ENCODE measurements at regions not wholly inside any gene's neighbourhood (a gene's known extent, or its start where the extent isn't known, plus 50 kb on each side); places are given as distances from the start of the nearest gene placed in this dataset.

GRCh38 chr2:111689174-111689573, 194.8 kb downstream of the ANAPC1 start:
- Histone ChIP-seq H2BK15ac (ENCODE audit: low read depth, poor library complexity, severe bottlenecking) (no peak overlapping the region), H3K79me1 (replicated peaks; ENCODE audit: low read length, poor library complexity, severe bottlenecking) (no peaks in the 10 kb centered on the region), H2BK5ac (ENCODE audit: low read depth, low read length, poor library complexity, severe bottlenecking) (no peak overlapping the region), H2AFZ (ENCODE audit: low read depth, low read length) (no peak overlapping the region), H3K36me3 (ENCODE audit: control insufficient read depth in 1 of 2, insufficient read depth in 2 of 2, low read depth in 1 of 2, low read length in 2 of 2) (no peaks in the 10 kb centered on the region), H3K27me3 (ENCODE audit: control insufficient read depth in 1 of 2, insufficient read depth in 1 of 2, low read length in 2 of 2) (peaks cover 0 to 4% of the 10 kb centered on the region in 2 experiments), H4K8ac (ENCODE audit: low read length) (no peak overlapping the region), H3K4ac (ENCODE audit: low read depth in 1 of 2, low read length in 2 of 2) (no peak overlapping the region), H3K18ac (ENCODE audit: low read depth in 1 of 2, low read length in 2 of 2) (no peak overlapping the region), H2BK120ac (ENCODE audit: low read depth, low read length) (no peak overlapping the region), H3K14ac (ENCODE audit: low read length in 2 of 2) (no peak overlapping the region), H3K4me3 (ENCODE audit: insufficient read depth in 1 of 2, low read depth in 1 of 2, low read length in 2 of 2) (no peak overlapping the region), H3K9ac (ENCODE audit: low read length) (no peak overlapping the region), H3K4me1 (ENCODE audit: control insufficient read depth, insufficient read depth, low read depth, low read length) (no peaks in the 10 kb centered on the region), H3K27ac (ENCODE audit: low read length, poor library complexity, severe bottlenecking) (no peak overlapping the region), H4K91ac (ENCODE audit: low read length) (no peak overlapping the region), H3K4me2 (ENCODE audit: low read length, poor library complexity, severe bottlenecking) (no peak overlapping the region), H3K23ac (ENCODE audit: low read length in 2 of 2) (no peak overlapping the region), H2BK12ac (ENCODE audit: low read length in 2 of 2) (no peak overlapping the region), H3K9me3 (ENCODE audit: control insufficient read depth, low read length) (no peaks in the 10 kb centered on the region), H2AK5ac (ENCODE audit: low read length, severe bottlenecking) (no peak overlapping the region)
- no peak for DNase-seq

- Histone ChIP-seq H3K79me1 (replicated peaks; ENCODE audit: low read length, poor library complexity, severe bottlenecking) (no peaks in the 10 kb centered on the region), H3K27me3 (ENCODE audit: control insufficient read depth in 1 of 2, insufficient read depth in 1 of 2, low read length in 2 of 2) (peaks cover 0 to 4% of the 10 kb centered on the region in 2 experiments), H3K9me3 (ENCODE audit: control insufficient read depth, low read length) (no peaks in the 10 kb centered on the region), H2AFZ (ENCODE audit: low read depth, low read length) (no peak overlapping the region), H3K36me3 (ENCODE audit: control insufficient read depth in 1 of 2, insufficient read depth in 2 of 2, low read depth in 1 of 2, low read length in 2 of 2) (no peaks in the 10 kb centered on the region), H3K23ac (ENCODE audit: low read length in 2 of 2) (no peak overlapping the region), H4K8ac (ENCODE audit: low read length) (no peak overlapping the region), H3K14ac (ENCODE audit: low read length in 2 of 2) (no peak overlapping the region), H3K4ac (ENCODE audit: low read depth in 1 of 2, low read length in 2 of 2) (no peak overlapping the region), H3K4me1 (ENCODE audit: control insufficient read depth, insufficient read depth, low read depth, low read length) (no peaks in the 10 kb centered on the region), H2BK12ac (ENCODE audit: low read length in 2 of 2) (no peak overlapping the region), H3K9ac (ENCODE audit: low read length) (no peak overlapping the region), H3K4me2 (ENCODE audit: low read length, poor library complexity, severe bottlenecking) (no peak overlapping the region), H3K27ac (ENCODE audit: low read length, poor library complexity, severe bottlenecking) (no peak overlapping the region), H2BK120ac (ENCODE audit: low read depth, low read length) (no peak overlapping the region), H4K91ac (ENCODE audit: low read length) (no peak overlapping the region), H2BK5ac (ENCODE audit: low read depth, low read length, poor library complexity, severe bottlenecking) (no peak overlapping the region), H3K18ac (ENCODE audit: low read depth in 1 of 2, low read length in 2 of 2) (no peak overlapping the region), H3K4me3 (ENCODE audit: insufficient read depth in 1 of 2, low read depth in 1 of 2, low read length in 2 of 2) (no peak overlapping the region), H2AK5ac (ENCODE audit: low read length, severe bottlenecking) (no peak overlapping the region), H2BK15ac (ENCODE audit: low read depth, poor library complexity, severe bottlenecking) (no peak overlapping the region)
- WGBS, result 97% methylated on average over 3 of the region's 5 CpGs
- DNase-seq, result no peak
These were observed 194.1 kb downstream of the ANAPC1 start for GRCh38 chr2:111689941-111690340.

- no peak overlapping the region for H3K9ac ChIP-seq (ENCODE audit: low read length)
- H3K27me3 ChIP-seq (ENCODE audit: control insufficient read depth in 1 of 2, insufficient read depth in 1 of 2, low read length in 2 of 2), result peaks cover 0 to 4% of the 10 kb centered on the region in 2 experiments
- peaks cover 4% of the 10 kb centered on the region for H3K9me3 ChIP-seq (ENCODE audit: control insufficient read depth, low read length)
- H2AK5ac ChIP-seq (ENCODE audit: low read length, severe bottlenecking), result no peak overlapping the region
- H3K14ac ChIP-seq (ENCODE audit: low read length in 2 of 2), result no peak overlapping the region
- no peaks in the 10 kb centered on the region for H3K79me1 ChIP-seq (replicated peaks; ENCODE audit: low read length, poor library complexity, severe bottlenecking)
- H3K23ac ChIP-seq (ENCODE audit: low read length in 2 of 2), result no peak overlapping the region
- no peak overlapping the region for H2BK12ac ChIP-seq (ENCODE audit: low read length in 2 of 2)
- H3K27ac ChIP-seq (ENCODE audit: low read length, poor library complexity, severe bottlenecking), result no peak overlapping the region
- no peak overlapping the region for H2BK5ac ChIP-seq (ENCODE audit: low read depth, low read length, poor library complexity, severe bottlenecking)
- H3K4me3 ChIP-seq (ENCODE audit: insufficient read depth in 1 of 2, low read depth in 1 of 2, low read length in 2 of 2), result no peak overlapping the region
- DNase-seq, result no peak
- no peaks in the 10 kb centered on the region for H3K4me1 ChIP-seq (ENCODE audit: control insufficient read depth, insufficient read depth, low read depth, low read length)
- H3K18ac ChIP-seq (ENCODE audit: low read depth in 1 of 2, low read length in 2 of 2), result no peak overlapping the region
- no peak overlapping the region for H2BK15ac ChIP-seq (ENCODE audit: low read depth, poor library complexity, severe bottlenecking)
- H4K8ac ChIP-seq (ENCODE audit: low read length), result no peak overlapping the region
- H3K4me2 ChIP-seq (ENCODE audit: low read length, poor library complexity, severe bottlenecking), result no peak overlapping the region
- no peak overlapping the region for H4K91ac ChIP-seq (ENCODE audit: low read length)
- H2BK120ac ChIP-seq (ENCODE audit: low read depth, low read length), result no peak overlapping the region
- H3K36me3 ChIP-seq (ENCODE audit: control insufficient read depth in 1 of 2, insufficient read depth in 2 of 2, low read depth in 1 of 2, low read length in 2 of 2), result no peaks in the 10 kb centered on the region
- H2AFZ ChIP-seq (ENCODE audit: low read depth, low read length), result no peak overlapping the region
- H3K4ac ChIP-seq (ENCODE audit: low read depth in 1 of 2, low read length in 2 of 2), result no peak overlapping the region
- WGBS, result 87% methylated on average over 5 of the region's 5 CpGs
These were observed 192.7 kb downstream of the ANAPC1 start for GRCh38 chr2:111691164-111691875.

DNA sequence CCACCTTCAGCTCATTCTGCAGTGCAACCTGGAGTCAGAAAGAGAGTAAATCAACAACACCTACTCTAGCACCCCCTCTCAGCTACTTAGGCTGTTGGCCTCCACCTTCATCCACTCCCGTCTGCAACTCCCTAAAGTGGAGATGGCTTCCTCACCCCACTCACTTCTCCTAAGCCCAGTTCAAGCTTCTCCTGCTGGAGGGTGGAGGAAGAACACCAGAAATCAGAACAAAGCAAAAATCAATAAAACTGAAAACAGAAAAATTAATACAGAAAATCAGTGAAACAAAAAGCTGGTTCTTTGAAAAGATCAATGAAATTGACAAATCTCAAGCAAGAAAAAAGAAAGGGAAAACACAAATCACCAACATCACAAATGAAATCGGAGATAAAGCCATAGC, 191.7 kb downstream of the ANAPC1 start:
- Histone ChIP-seq H3K14ac (ENCODE audit: low read length in 2 of 2) (no peak overlapping the region), H2BK15ac (ENCODE audit: low read depth, poor library complexity, severe bottlenecking) (no peak overlapping the region), H3K9me3 (ENCODE audit: control insufficient read depth, low read length) (peaks cover 4% of the 10 kb centered on the region), H2AK5ac (ENCODE audit: low read length, severe bottlenecking) (no peak overlapping the region), H2BK5ac (ENCODE audit: low read depth, low read length, poor library complexity, severe bottlenecking) (no peak overlapping the region), H3K27me3 (ENCODE audit: control insufficient read depth in 1 of 2, insufficient read depth in 1 of 2, low read length in 2 of 2) (peaks cover 0 to 4% of the 10 kb centered on the region in 2 experiments), H2BK120ac (ENCODE audit: low read depth, low read length) (no peak overlapping the region), H3K4me1 (ENCODE audit: control insufficient read depth, insufficient read depth, low read depth, low read length) (no peaks in the 10 kb centered on the region), H3K9ac (ENCODE audit: low read length) (no peak overlapping the region), H3K4me3 (ENCODE audit: insufficient read depth in 1 of 2, low read depth in 1 of 2, low read length in 2 of 2) (no peak overlapping the region), H4K8ac (ENCODE audit: low read length) (no peak overlapping the region), H2BK12ac (ENCODE audit: low read length in 2 of 2) (no peak overlapping the region), H3K23ac (ENCODE audit: low read length in 2 of 2) (no peak overlapping the region), H3K79me1 (replicated peaks; ENCODE audit: low read length, poor library complexity, severe bottlenecking) (no peaks in the 10 kb centered on the region), H3K36me3 (ENCODE audit: control insufficient read depth in 1 of 2, insufficient read depth in 2 of 2, low read depth in 1 of 2, low read length in 2 of 2) (no peaks in the 10 kb centered on the region), H3K4me2 (ENCODE audit: low read length, poor library complexity, severe bottlenecking) (no peak overlapping the region), H3K4ac (ENCODE audit: low read depth in 1 of 2, low read length in 2 of 2) (no peak overlapping the region), H3K27ac (ENCODE audit: low read length, poor library complexity, severe bottlenecking) (no peak overlapping the region), H3K18ac (ENCODE audit: low read depth in 1 of 2, low read length in 2 of 2) (no peak overlapping the region), H2AFZ (ENCODE audit: low read depth, low read length) (no peak overlapping the region), H4K91ac (ENCODE audit: low read length) (no peak overlapping the region)
- DNase-seq, result no peak
- WGBS, result 100% methylated on average over 2 of the region's 2 CpGs

Data from mesenchymal stem cell (in vitro differentiated cells and primary cell).